ENCODE measurements at regions not wholly inside any gene's neighbourhood (a gene's known extent, or its start where the extent isn't known, plus 50 kb on each side); places are given as distances from the start of the nearest gene placed in this dataset.
A peak's percentile ranks its signal among the peaks of the same experiment; 100 is the strongest.

GRCh38 chr20:57061051-57061900 lies 205.2 kb downstream of the BMP7 start:
- DNase-seq, result no peak
- TF ChIP-seq CTCF (IDR thresholded peaks at IDR 0.05) (peak in 2 of 5 experiments; percentile 11 to 18), POLR2A (IDR thresholded peaks at IDR 0.05) (no peak), EP300 (IDR thresholded peaks at IDR 0.05; ENCODE audit: low read depth) (no peak), POLR2AphosphoS5 (IDR thresholded peaks at IDR 0.05) (no peak)
- no peak overlapping the region for H3K27ac ChIP-seq
- H3K36me3 ChIP-seq, result no peaks in the 10 kb centered on the region
- in situ Hi-C loops (cut with MboI; ENCODE audit: low pct_ligation_motif_present in 1 of 4, low pct_unique_long_range_greater_than_20kb in 1 of 4, low sequenced_read_pairs in 3 of 4), result loop anchor here in 1 of 4 donors (25.0 kb wide), 1 partner anchor 499 kb away; no protein-coding TSS in a partner anchor
- 48% methylated on average over 14 of the region's 14 CpGs; no CpG with 5 or more reads in 1 of the 2 donors for WGBS, 2 donors (ENCODE audit: low coverage in 1 of 2)
- intact Hi-C loops (cut with DNase I; ENCODE audit: low total_unique reads), result no loop called here
- H3K4me1 ChIP-seq, result no peaks in the 10 kb centered on the region
- peaks cover 26% of the 10 kb centered on the region for H3K27me3 ChIP-seq
- H3K9me3 ChIP-seq, result no peaks in the 10 kb centered on the region
- H3K4me3 ChIP-seq, result no peak overlapping the region

GRCh38 chr20:57062241-57062640 lies 204.2 kb downstream of the BMP7 start:
- in situ Hi-C loops (cut with MboI; ENCODE audit: low pct_ligation_motif_present in 1 of 4, low pct_unique_long_range_greater_than_20kb in 1 of 4, low sequenced_read_pairs in 3 of 4), result loop anchor here in 1 of 4 donors (25.0 kb wide), 1 partner anchor 500 kb away; no protein-coding TSS in a partner anchor
- TF ChIP-seq POLR2A (IDR thresholded peaks at IDR 0.05) (no peak), CTCF (IDR thresholded peaks at IDR 0.05) (no peak), POLR2AphosphoS5 (IDR thresholded peaks at IDR 0.05) (no peak), EP300 (IDR thresholded peaks at IDR 0.05; ENCODE audit: low read depth) (no peak)
- Histone ChIP-seq H3K36me3 (no peaks in the 10 kb centered on the region), H3K27ac (no peak overlapping the region), H3K27me3 (peaks cover 30% of the 10 kb centered on the region), H3K4me1 (no peaks in the 10 kb centered on the region), H3K9me3 (no peaks in the 10 kb centered on the region), H3K4me3 (no peak overlapping the region)
- intact Hi-C loops (cut with DNase I; ENCODE audit: low total_unique reads), result loop anchor here (1.0 kb wide), 1 partner anchor 20 kb away; no protein-coding TSS in a partner anchor
- 85% methylated on average over 4 of the region's 4 CpGs; no CpG with 5 or more reads in 1 of the 2 donors for WGBS, 2 donors (ENCODE audit: low coverage in 1 of 2)
- no peak for DNase-seq

- Histone ChIP-seq H3K36me3 (no peaks in the 10 kb centered on the region), H3K4me3 (no peak overlapping the region), H3K4me1 (no peaks in the 10 kb centered on the region), H3K9me3 (no peaks in the 10 kb centered on the region), H3K27me3 (peaks cover 30% of the 10 kb centered on the region), H3K27ac (no peak overlapping the region)
- TF ChIP-seq EP300 (IDR thresholded peaks at IDR 0.05; ENCODE audit: low read depth) (no peak), CTCF (IDR thresholded peaks at IDR 0.05) (no peak), POLR2AphosphoS5 (IDR thresholded peaks at IDR 0.05) (no peak), POLR2A (IDR thresholded peaks at IDR 0.05) (no peak)
- intact Hi-C loops (cut with DNase I; ENCODE audit: low total_unique reads) (loop anchor here (1.0 kb wide), 1 partner anchor 20 kb away; no protein-coding TSS in a partner anchor), in situ Hi-C loops (cut with MboI; ENCODE audit: low pct_ligation_motif_present in 1 of 4, low pct_unique_long_range_greater_than_20kb in 1 of 4, low sequenced_read_pairs in 3 of 4) (loop anchor here in 1 of 4 donors (25.0 kb wide), 1 partner anchor 500 kb away; no protein-coding TSS in a partner anchor)
- no peak for DNase-seq
- 67 to 81% methylated on average over 2 to 8 of the region's 8 CpGs for WGBS, 2 donors (ENCODE audit: low coverage in 1 of 2)
Observed at GRCh38 chr20:57062696-57063270, 203.7 kb downstream of the BMP7 start.

GRCh38 chr20:57064836-57065235 lies 201.6 kb downstream of the BMP7 start:
- H3K36me3 ChIP-seq, result no peaks in the 10 kb centered on the region
- in situ Hi-C loops (cut with MboI; ENCODE audit: low pct_ligation_motif_present in 1 of 4, low pct_unique_long_range_greater_than_20kb in 1 of 4, low sequenced_read_pairs in 3 of 4), result loop anchor here in 1 of 4 donors (25.0 kb wide), 1 partner anchor 503 kb away; no protein-coding TSS in a partner anchor
- H3K9me3 ChIP-seq, result no peaks in the 10 kb centered on the region
- no peak for DNase-seq
- no peaks in the 10 kb centered on the region for H3K4me1 ChIP-seq
- H3K4me3 ChIP-seq, result no peak overlapping the region
- peaks cover 47% of the 10 kb centered on the region for H3K27me3 ChIP-seq
- 81% methylated on average over 5 of the region's 5 CpGs; no CpG with 5 or more reads in 1 of the 2 donors for WGBS, 2 donors (ENCODE audit: low coverage in 1 of 2)
- H3K27ac ChIP-seq, result no peak overlapping the region
- intact Hi-C loops (cut with DNase I; ENCODE audit: low total_unique reads), result no loop called here
- TF ChIP-seq POLR2A (IDR thresholded peaks at IDR 0.05), result no peak
